H9 (cell line): ENCODE measurements at regions not wholly inside any gene's neighbourhood (a gene's known extent, or its start where the extent isn't known, plus 50 kb on each side); places are given as distances from the start of the nearest gene placed in this dataset.

ENCODE experiments used
- DNase-seq: peaks from one replicate; pipeline ENCODE4 v3.0.0-alpha.2; 2017
- H2AFZ ChIP-seq: one replicate; pipeline ENCODE4 v1.6.1; 2013; ENCODE audit warnings: mild to moderate bottlenecking, low read length, control low read depth, moderate library complexity
- H2AK5ac ChIP-seq: 2 replicates; pipeline ENCODE4 v1.6.1; 2013; ENCODE audit warnings: low read length, control low read depth, mixed read lengths; ENCODE audit not compliant: insufficient read length
- H2BK120ac ChIP-seq: one replicate; pipeline ENCODE4 v1.6.1; 2013; ENCODE audit warnings: low read depth, mild to moderate bottlenecking, low read length, control low read depth, inconsistent platforms; ENCODE audit not compliant: poor library complexity, severe bottlenecking
- H2BK12ac ChIP-seq: 2 replicates; pipeline ENCODE4 v1.6.1; 2013; ENCODE audit warnings: low read length, control low read depth, mixed read lengths, low read depth; ENCODE audit not compliant: insufficient read length
- H2BK15ac ChIP-seq: 2 replicates; pipeline ENCODE4 v1.6.1; 2013; ENCODE audit warnings: low read depth, low read length, control low read depth
- H2BK20ac ChIP-seq: one replicate; pipeline ENCODE4 v1.6.1; 2013; ENCODE audit warnings: low read depth, mild to moderate bottlenecking, low read length, control low read depth, inconsistent platforms; ENCODE audit not compliant: poor library complexity, severe bottlenecking
- H2BK5ac ChIP-seq: 2 replicates; pipeline ENCODE4 v1.6.1; 2013; ENCODE audit warnings: low read length, control low read depth, mixed read lengths; ENCODE audit not compliant: insufficient read length
- H3K14ac ChIP-seq: 2 replicates; pipeline ENCODE4 v1.6.1; 2013; ENCODE audit warnings: low read length, control low read depth; ENCODE audit not compliant: insufficient read depth
- H3K18ac ChIP-seq: 2 replicates; pipeline ENCODE4 v1.6.1; 2013; ENCODE audit warnings: low read depth, mild to moderate bottlenecking, mixed read lengths, low read length, control low read depth; ENCODE audit not compliant: insufficient read length
- H3K23ac ChIP-seq: 2 replicates; pipeline ENCODE4 v1.6.1; 2013; ENCODE audit warnings: low read length, control low read depth, mixed read lengths, low read depth; ENCODE audit not compliant: insufficient read length
- H3K23me2 ChIP-seq: 2 replicates; pipeline ENCODE4 v1.6.1; 2013; ENCODE audit warnings: low read depth, mild to moderate bottlenecking, mixed read lengths, low read length, control low read depth; ENCODE audit not compliant: insufficient read length, poor library complexity, severe bottlenecking
- H3K27ac ChIP-seq: 2 replicates; pipeline ENCODE4 v1.5.1; 2013; ENCODE audit warnings: low read length, control low read depth, mixed read lengths, low read depth; ENCODE audit not compliant: insufficient read length
- H3K27me3 ChIP-seq: 2 replicates; pipeline ENCODE4 v1.6.1; 2013; ENCODE audit warnings: low read length, control low read depth, inconsistent platforms; ENCODE audit not compliant: insufficient read depth
- H3K4ac ChIP-seq: 2 replicates; pipeline ENCODE4 v1.6.1; 2013; ENCODE audit warnings: low read depth, mild to moderate bottlenecking, control low read depth, inconsistent platforms, low read length, moderate library complexity
- H3K4me1 ChIP-seq: 2 replicates; pipeline ENCODE4 v1.6.1; 2013; ENCODE audit warnings: low read length, control low read depth, inconsistent platforms; ENCODE audit not compliant: insufficient read depth
- H3K4me2 ChIP-seq: 2 replicates; pipeline ENCODE4 v1.6.1; 2013; ENCODE audit warnings: low read length, control low read depth, mixed read lengths; ENCODE audit not compliant: insufficient read length, insufficient read depth
- H3K56ac ChIP-seq: 2 replicates; pipeline ENCODE4 v1.6.1; 2013; ENCODE audit warnings: low read depth, mild to moderate bottlenecking, mixed read lengths, low read length, control low read depth; ENCODE audit not compliant: insufficient read length
- H3K79me1 ChIP-seq: 2 replicates; pipeline ENCODE4 v1.6.1; 2013; ENCODE audit warnings: low read depth, mild to moderate bottlenecking, moderate library complexity, low read length, control low read depth, inconsistent platforms; ENCODE audit not compliant: insufficient read depth, poor library complexity, severe bottlenecking
- H3K79me2 ChIP-seq: 2 replicates; pipeline ENCODE4 v1.6.1; 2013; ENCODE audit warnings: low read length, control low read depth, inconsistent platforms; ENCODE audit not compliant: insufficient read depth
- H3K9ac ChIP-seq: 2 replicates; pipeline ENCODE4 v1.6.1; 2013; ENCODE audit warnings: low read length, control low read depth, mixed read lengths; ENCODE audit not compliant: insufficient read length; ENCODE audit errors: extremely low read depth
- H3K9me3 ChIP-seq: one replicate; pipeline ENCODE4 v1.6.1; 2013; ENCODE audit warnings: low read depth, low read length, inconsistent platforms; ENCODE audit not compliant: control insufficient read depth
- H3T11ph ChIP-seq: one replicate; pipeline ENCODE4 v1.6.1; 2013; ENCODE audit warnings: mild to moderate bottlenecking, low read length, control low read depth, inconsistent platforms
- H4K20me1 ChIP-seq: one replicate; pipeline ENCODE4 v1.6.1; 2013; ENCODE audit not compliant: control insufficient read depth, insufficient read length, insufficient read depth
- H4K5ac ChIP-seq: 2 replicates; pipeline ENCODE4 v1.6.1; 2013; ENCODE audit warnings: low read depth, mild to moderate bottlenecking, mixed read lengths, low read length, control low read depth; ENCODE audit not compliant: insufficient read length
- H4K8ac ChIP-seq: replicated peaks from 2 replicates; pipeline ENCODE4 v1.6.1; 2013; ENCODE audit warnings: low read length, control low read depth, mixed read lengths, low read depth; ENCODE audit not compliant: insufficient read length
- H4K91ac ChIP-seq: 2 replicates; pipeline ENCODE4 v1.6.1; 2013; ENCODE audit warnings: low read depth, mild to moderate bottlenecking, moderate library complexity, mixed read lengths, low read length, control low read depth; ENCODE audit not compliant: insufficient read length
- H3K27ac Mint-ChIP-seq, 3 experiments: 2 replicates in 2 of 3; 3 replicates in 1 of 3; pipeline ENCODE4 v1.8.0; 2020 to 2021; ENCODE audit warnings: mixed read lengths in 3 of 3, mild to moderate bottlenecking in 1 of 3, moderate library complexity in 1 of 3
- H3K27me3 Mint-ChIP-seq: 2 replicates; pipeline ENCODE4 v1.8.0; 2021; ENCODE audit warnings: low read depth, mild to moderate bottlenecking, moderate library complexity, mixed read lengths
- H3K36me3 Mint-ChIP-seq, 3 experiments: 2 replicates in 2 of 3; 3 replicates in 1 of 3; pipeline ENCODE4 v1.8.0; 2020 to 2021; ENCODE audit warnings: low read depth in 3 of 3, mixed read lengths in 3 of 3; ENCODE audit not compliant: insufficient read depth in 1 of 3
- H3K4me1 Mint-ChIP-seq, 2 experiments: 2 replicates each; pipeline ENCODE4 v1.8.0; 2020; ENCODE audit warnings: mixed read lengths in 2 of 2
- H3K4me3 Mint-ChIP-seq, 2 experiments: 2 replicates in 1 of 2; 3 replicates in 1 of 2; pipeline ENCODE4 v1.8.0; 2020 to 2021; ENCODE audit warnings: mild to moderate bottlenecking in 2 of 2, mixed read lengths in 2 of 2, moderate library complexity in 1 of 2
- H3K9me3 Mint-ChIP-seq, 2 experiments: 2 replicates in 1 of 2; 3 replicates in 1 of 2; pipeline ENCODE4 v1.8.0; 2020; ENCODE audit warnings: mild to moderate bottlenecking in 2 of 2, mixed read lengths in 2 of 2, moderate library complexity in 1 of 2
- CTCF ChIP-seq: fragments of 200-600 bp; sonication (generic); conservative IDR thresholded peaks from 3 replicates; pipeline ENCODE4 v1.8.0; 2021; ENCODE audit warnings: antibody characterized with exemption, mild to moderate bottlenecking
- WGBS: extraction: QIAGEN DNeasy Blood & Tissue Kit; methylation state at CpG from one replicate; pipeline ENCODE4 v1.1.7; 2013; ENCODE audit warnings: missing lambda C conversion rate, low lambda C conversion rate, mixed read lengths; ENCODE audit not compliant: insufficient read length; ENCODE audit errors: extremely low coverage; 5-methylcytosine and 5-hydroxymethylcytosine counted together

GRCh38 chr10:56715262-56715661, 354.2 kb upstream of the ZWINT start:
- DNase-seq = no peak
- Histone ChIP-seq H2BK12ac (no peak overlapping the region), H4K8ac (no peak overlapping the region), H4K5ac (no peak overlapping the region), H3K27me3 (no peaks in the 10 kb centered on the region), H3K4me1 (no peaks in the 10 kb centered on the region), H3K23ac (no peak overlapping the region), H3K9ac (no peak overlapping the region), H3K27ac (no peak overlapping the region), H3K9me3 (no peaks in the 10 kb centered on the region), H4K91ac (no peak overlapping the region), H3K18ac (no peak overlapping the region), H2BK5ac (no peak overlapping the region), H2BK20ac (no peak overlapping the region), H3T11ph (no peak overlapping the region), H2AK5ac (no peak overlapping the region), H3K14ac (no peak overlapping the region), H3K79me1 (no peaks in the 10 kb centered on the region), H3K4ac (no peak overlapping the region), H2BK15ac (no peak overlapping the region), H3K56ac (no peak overlapping the region), H3K4me2 (no peak overlapping the region), H2AFZ (no peak overlapping the region), H4K20me1 (no peaks in the 10 kb centered on the region), H2BK120ac (no peak overlapping the region), H3K79me2 (no peaks in the 10 kb centered on the region), H3K23me2 (no peaks in the 10 kb centered on the region)
- WGBS = no CpG with 5 or more reads among the region's 2 CpGs
- TF ChIP-seq CTCF = no peak
- Mint-ChIP-seq H3K27ac (no peak overlapping the region), H3K4me1 (no peaks in the 10 kb centered on the region), H3K36me3 (no peaks in the 10 kb centered on the region), H3K4me3 (no peak overlapping the region), H3K9me3 (no peaks in the 10 kb centered on the region), H3K27me3 (no peaks in the 10 kb centered on the region)
